ENCODE measurements at regions not wholly inside any gene's neighbourhood (a gene's known extent, or its start where the extent isn't known, plus 50 kb on each side); places are given as distances from the start of the nearest gene placed in this dataset.
"Not testable (repeated sequence)": the region's sequence is repeated elsewhere in the genome, so short reads cannot be mapped to it uniquely, and the experiment has no call there.

DNA sequence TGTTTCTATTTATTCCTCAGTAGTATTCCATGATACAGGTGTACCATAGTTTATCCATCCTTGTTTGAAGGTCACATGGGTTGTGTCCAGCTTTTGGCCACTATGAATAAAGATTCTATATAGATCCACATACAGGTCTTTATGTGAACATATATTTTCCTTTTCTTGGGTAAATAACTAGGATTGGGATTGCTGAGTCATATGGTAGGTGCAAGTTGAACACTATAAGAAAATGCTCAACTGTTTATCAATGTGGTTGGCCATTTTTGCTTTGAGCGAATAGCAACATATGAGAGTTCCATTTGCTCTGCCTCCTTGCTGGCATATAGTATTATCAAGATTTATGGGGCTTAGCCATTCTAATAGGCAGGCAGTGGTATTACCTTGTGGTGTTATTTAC, 170.2 kb upstream of the KCNJ15 start:
- POLR2A ChIA-PET (ENCODE audit: low non-redundant PET), result no interaction called here
- no peaks in the 10 kb centered on the region for H3K36me3 ChIP-seq (ENCODE audit: insufficient read depth, low read length, poor library complexity, severe bottlenecking)
- no TSS peak for BruUV-seq (replicated peaks)
- H3K4me1 ChIP-seq (ENCODE audit: insufficient read depth, low read length, poor library complexity, severe bottlenecking), result no peaks in the 10 kb centered on the region
- no peak overlapping the region for H3K27ac ChIP-seq (ENCODE audit: low read depth, low read length, poor library complexity, severe bottlenecking)
- peaks cover 21% of the 10 kb centered on the region for H3K27me3 ChIP-seq (replicated peaks; ENCODE audit: insufficient read depth, low read depth, low read length, poor library complexity)
- no peak for DNase-seq (ENCODE audit: low spot score)
- TF ChIP-seq, protein P1, sequence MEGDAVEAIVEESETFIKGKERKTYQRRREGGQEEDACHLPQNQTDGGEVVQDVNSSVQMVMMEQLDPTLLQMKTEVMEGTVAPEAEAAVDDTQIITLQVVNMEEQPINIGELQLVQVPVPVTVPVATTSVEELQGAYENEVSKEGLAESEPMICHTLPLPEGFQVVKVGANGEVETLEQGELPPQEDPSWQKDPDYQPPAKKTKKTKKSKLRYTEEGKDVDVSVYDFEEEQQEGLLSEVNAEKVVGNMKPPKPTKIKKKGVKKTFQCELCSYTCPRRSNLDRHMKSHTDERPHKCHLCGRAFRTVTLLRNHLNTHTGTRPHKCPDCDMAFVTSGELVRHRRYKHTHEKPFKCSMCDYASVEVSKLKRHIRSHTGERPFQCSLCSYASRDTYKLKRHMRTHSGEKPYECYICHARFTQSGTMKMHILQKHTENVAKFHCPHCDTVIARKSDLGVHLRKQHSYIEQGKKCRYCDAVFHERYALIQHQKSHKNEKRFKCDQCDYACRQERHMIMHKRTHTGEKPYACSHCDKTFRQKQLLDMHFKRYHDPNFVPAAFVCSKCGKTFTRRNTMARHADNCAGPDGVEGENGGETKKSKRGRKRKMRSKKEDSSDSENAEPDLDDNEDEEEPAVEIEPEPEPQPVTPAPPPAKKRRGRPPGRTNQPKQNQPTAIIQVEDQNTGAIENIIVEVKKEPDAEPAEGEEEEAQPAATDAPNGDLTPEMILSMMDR (conservative IDR thresholded peaks at IDR 0.05; ENCODE audit: low read depth, low read length), result no peak
- TF ChIP-seq EZH2 (IDR thresholded peaks at IDR 0.05; ENCODE audit: borderline replicate concordance, low read depth, low read length, poor library complexity, severe bottlenecking), result no peak
- no peak overlapping the region for H3K4me3 ChIP-seq (ENCODE audit: low read depth, low read length, poor library complexity, severe bottlenecking)
- CTCF ChIA-PET, result no interaction called here
- intact Hi-C loops (cut with micrococcal nuclease; ENCODE audit: unreplicated experiment), result no loop called here
- H3K9me3 ChIP-seq (ENCODE audit: low read depth, low read length, poor library complexity, severe bottlenecking), result no peaks in the 10 kb centered on the region

DNA sequence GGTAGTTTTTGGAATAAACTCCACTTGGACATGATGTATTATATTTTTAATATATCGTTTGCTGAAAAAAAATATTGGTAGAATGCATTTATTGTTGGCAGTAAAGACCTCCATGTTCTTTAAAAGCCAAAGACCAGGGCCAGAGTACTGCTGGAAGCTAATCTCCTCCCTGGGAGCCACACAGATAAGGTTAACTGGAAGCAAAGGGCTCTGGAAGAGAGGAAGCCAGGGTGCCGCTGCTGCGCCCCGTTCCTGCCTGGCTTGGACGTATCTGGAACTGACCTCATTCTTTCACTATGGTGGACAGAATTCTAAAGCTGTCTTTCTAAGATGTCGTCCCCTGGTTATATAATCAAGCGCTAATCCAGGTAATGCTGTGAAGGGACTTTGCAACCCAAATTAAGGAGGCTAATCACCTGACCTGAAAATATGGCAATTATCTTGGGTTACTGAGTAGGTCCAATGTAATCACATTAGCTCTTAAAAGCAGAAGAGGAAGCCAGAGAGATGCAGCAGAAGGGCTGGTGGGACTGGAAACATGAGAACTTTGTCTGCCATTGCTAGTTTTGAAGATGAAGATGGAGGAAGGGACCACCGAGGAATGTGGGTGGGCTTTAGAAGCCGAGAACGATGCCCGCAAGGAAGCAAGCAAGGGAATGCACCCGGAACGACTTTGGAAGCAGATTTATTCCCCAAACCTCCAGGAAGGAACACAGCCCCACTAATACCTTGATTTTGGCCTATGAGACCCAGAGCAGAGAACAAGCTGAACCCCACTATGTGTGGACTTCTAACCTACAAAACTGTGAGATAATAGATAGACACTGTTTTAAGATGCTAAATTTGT, 167.7 kb upstream of the KCNJ15 start:
- intact Hi-C loops (cut with micrococcal nuclease; ENCODE audit: unreplicated experiment), result no loop called here
- Histone ChIP-seq H3K27me3 (replicated peaks; ENCODE audit: insufficient read depth, low read depth, low read length, poor library complexity) (peaks cover 2% of the 10 kb centered on the region), H3K4me3 (ENCODE audit: low read depth, low read length, poor library complexity, severe bottlenecking) (no peak overlapping the region), H3K4me1 (ENCODE audit: insufficient read depth, low read length, poor library complexity, severe bottlenecking) (no peaks in the 10 kb centered on the region), H3K9me3 (ENCODE audit: low read depth, low read length, poor library complexity, severe bottlenecking) (no peaks in the 10 kb centered on the region), H3K36me3 (ENCODE audit: insufficient read depth, low read length, poor library complexity, severe bottlenecking) (no peaks in the 10 kb centered on the region), H3K27ac (ENCODE audit: low read depth, low read length, poor library complexity, severe bottlenecking) (no peak overlapping the region)
- no peak for DNase-seq (ENCODE audit: low spot score)
- POLR2A ChIA-PET (ENCODE audit: low non-redundant PET), result no interaction called here
- TF ChIP-seq EZH2 (IDR thresholded peaks at IDR 0.05; ENCODE audit: borderline replicate concordance, low read depth, low read length, poor library complexity, severe bottlenecking), result no peak
- TF ChIP-seq, protein P1 (conservative IDR thresholded peaks at IDR 0.05; ENCODE audit: low read depth, low read length), result no peak
- BruUV-seq (replicated peaks), result no TSS peak
- CTCF ChIA-PET, result no interaction called here

DNA sequence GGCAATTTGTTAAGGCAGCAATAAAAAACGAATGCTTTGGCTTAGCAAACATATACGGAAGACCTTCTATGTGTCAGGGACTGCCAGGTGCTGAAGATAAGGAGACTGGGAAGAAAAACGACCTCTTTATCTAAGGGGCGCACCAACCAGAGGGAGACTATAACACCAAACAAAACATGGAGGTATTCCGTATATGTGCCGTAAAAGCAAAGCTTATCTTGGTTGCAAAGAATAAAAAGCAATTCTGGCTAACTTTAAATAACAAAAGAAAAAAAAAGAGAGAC, 167.1 kb upstream of the KCNJ15 start:
- Histone ChIP-seq H3K36me3 (ENCODE audit: insufficient read depth, low read length, poor library complexity, severe bottlenecking) (no peaks in the 10 kb centered on the region), H3K4me1 (ENCODE audit: insufficient read depth, low read length, poor library complexity, severe bottlenecking) (no peaks in the 10 kb centered on the region), H3K27me3 (replicated peaks; ENCODE audit: insufficient read depth, low read depth, low read length, poor library complexity) (peaks cover 5% of the 10 kb centered on the region), H3K4me3 (ENCODE audit: low read depth, low read length, poor library complexity, severe bottlenecking) (no peak overlapping the region), H3K9me3 (ENCODE audit: low read depth, low read length, poor library complexity, severe bottlenecking) (no peaks in the 10 kb centered on the region), H3K27ac (ENCODE audit: low read depth, low read length, poor library complexity, severe bottlenecking) (no peak overlapping the region)
- POLR2A ChIA-PET (ENCODE audit: low non-redundant PET), result no interaction called here
- DNase-seq (ENCODE audit: low spot score), result no peak
- intact Hi-C loops (cut with micrococcal nuclease; ENCODE audit: unreplicated experiment), result no loop called here
- TF ChIP-seq, protein P1 (conservative IDR thresholded peaks at IDR 0.05; ENCODE audit: low read depth, low read length), result no peak
- no peak for TF ChIP-seq EZH2 (IDR thresholded peaks at IDR 0.05; ENCODE audit: borderline replicate concordance, low read depth, low read length, poor library complexity, severe bottlenecking)
- CTCF ChIA-PET, result no interaction called here
- no TSS peak for BruUV-seq (replicated peaks)

DNA sequence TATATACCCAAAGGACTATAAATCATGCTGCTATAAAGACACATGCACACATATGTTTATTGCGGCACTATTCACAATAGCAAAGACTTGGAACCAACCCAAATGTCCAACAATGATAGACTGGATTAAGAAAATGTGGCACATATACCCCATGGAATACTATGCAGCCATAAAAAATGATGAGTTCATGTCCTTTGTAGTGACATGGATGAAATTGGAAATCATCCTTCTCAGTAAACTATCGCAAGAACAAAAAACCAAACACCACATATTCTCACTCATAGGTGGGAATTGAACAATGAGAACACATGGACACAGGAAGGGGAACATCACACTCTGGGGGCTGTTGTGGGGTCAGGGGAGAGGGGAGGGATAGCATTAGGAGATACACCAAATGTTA, 165.7 kb upstream of the KCNJ15 start:
- BruUV-seq (replicated peaks); H3K4me1 ChIP-seq (ENCODE audit: insufficient read depth, low read length, poor library complexity, severe bottlenecking); intact Hi-C loops (cut with micrococcal nuclease; ENCODE audit: unreplicated experiment); POLR2A ChIA-PET (ENCODE audit: low non-redundant PET); DNase-seq (ENCODE audit: low spot score); H3K4me3 ChIP-seq (ENCODE audit: low read depth, low read length, poor library complexity, severe bottlenecking); H3K27me3 ChIP-seq (replicated peaks; ENCODE audit: insufficient read depth, low read depth, low read length, poor library complexity); H3K27ac ChIP-seq (ENCODE audit: low read depth, low read length, poor library complexity, severe bottlenecking); H3K36me3 ChIP-seq (ENCODE audit: insufficient read depth, low read length, poor library complexity, severe bottlenecking); H3K9me3 ChIP-seq (ENCODE audit: low read depth, low read length, poor library complexity, severe bottlenecking); CTCF ChIA-PET: not testable (repeated sequence)

Measured in A673 (cell line).